ENCODE measurements at regions not wholly inside any gene's neighbourhood (a gene's known extent, or its start where the extent isn't known, plus 50 kb on each side); places are given as distances from the start of the nearest gene placed in this dataset.

- TF ChIP-seq, protein P1, sequence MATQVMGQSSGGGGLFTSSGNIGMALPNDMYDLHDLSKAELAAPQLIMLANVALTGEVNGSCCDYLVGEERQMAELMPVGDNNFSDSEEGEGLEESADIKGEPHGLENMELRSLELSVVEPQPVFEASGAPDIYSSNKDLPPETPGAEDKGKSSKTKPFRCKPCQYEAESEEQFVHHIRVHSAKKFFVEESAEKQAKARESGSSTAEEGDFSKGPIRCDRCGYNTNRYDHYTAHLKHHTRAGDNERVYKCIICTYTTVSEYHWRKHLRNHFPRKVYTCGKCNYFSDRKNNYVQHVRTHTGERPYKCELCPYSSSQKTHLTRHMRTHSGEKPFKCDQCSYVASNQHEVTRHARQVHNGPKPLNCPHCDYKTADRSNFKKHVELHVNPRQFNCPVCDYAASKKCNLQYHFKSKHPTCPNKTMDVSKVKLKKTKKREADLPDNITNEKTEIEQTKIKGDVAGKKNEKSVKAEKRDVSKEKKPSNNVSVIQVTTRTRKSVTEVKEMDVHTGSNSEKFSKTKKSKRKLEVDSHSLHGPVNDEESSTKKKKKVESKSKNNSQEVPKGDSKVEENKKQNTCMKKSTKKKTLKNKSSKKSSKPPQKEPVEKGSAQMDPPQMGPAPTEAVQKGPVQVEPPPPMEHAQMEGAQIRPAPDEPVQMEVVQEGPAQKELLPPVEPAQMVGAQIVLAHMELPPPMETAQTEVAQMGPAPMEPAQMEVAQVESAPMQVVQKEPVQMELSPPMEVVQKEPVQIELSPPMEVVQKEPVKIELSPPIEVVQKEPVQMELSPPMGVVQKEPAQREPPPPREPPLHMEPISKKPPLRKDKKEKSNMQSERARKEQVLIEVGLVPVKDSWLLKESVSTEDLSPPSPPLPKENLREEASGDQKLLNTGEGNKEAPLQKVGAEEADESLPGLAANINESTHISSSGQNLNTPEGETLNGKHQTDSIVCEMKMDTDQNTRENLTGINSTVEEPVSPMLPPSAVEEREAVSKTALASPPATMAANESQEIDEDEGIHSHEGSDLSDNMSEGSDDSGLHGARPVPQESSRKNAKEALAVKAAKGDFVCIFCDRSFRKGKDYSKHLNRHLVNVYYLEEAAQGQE (IDR thresholded peaks at IDR 0.05; ENCODE audit: unreplicated experiment): no peak
- TF ChIP-seq EZH2phosphoT487 (IDR thresholded peaks at IDR 0.05; ENCODE audit: unreplicated experiment) (no peak), CTCF (conservative IDR thresholded peaks at IDR 0.05; ENCODE audit: low read depth in 2 of 2) (no peak), CREB1 (CRISPR knock-in tag; IDR thresholded peaks at IDR 0.05; ENCODE audit: low read depth) (no peak), EZH2 (IDR thresholded peaks at IDR 0.05; ENCODE audit: low read depth, unreplicated experiment) (no peak), POLR2AphosphoS5 (IDR thresholded peaks at IDR 0.05; ENCODE audit: low read depth) (no peak), ZNF462 (CRISPR knock-in tag; IDR thresholded peaks at IDR 0.05) (no peak), NANOG (IDR thresholded peaks at IDR 0.05; ENCODE audit: borderline replicate concordance) (no peak), JUNB (IDR thresholded peaks at IDR 0.05; ENCODE audit: unreplicated experiment) (no peak)
- TF ChIP-seq, protein P2, sequence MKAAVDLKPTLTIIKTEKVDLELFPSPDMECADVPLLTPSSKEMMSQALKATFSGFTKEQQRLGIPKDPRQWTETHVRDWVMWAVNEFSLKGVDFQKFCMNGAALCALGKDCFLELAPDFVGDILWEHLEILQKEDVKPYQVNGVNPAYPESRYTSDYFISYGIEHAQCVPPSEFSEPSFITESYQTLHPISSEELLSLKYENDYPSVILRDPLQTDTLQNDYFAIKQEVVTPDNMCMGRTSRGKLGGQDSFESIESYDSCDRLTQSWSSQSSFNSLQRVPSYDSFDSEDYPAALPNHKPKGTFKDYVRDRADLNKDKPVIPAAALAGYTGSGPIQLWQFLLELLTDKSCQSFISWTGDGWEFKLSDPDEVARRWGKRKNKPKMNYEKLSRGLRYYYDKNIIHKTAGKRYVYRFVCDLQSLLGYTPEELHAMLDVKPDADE (IDR thresholded peaks at IDR 0.05): no peak
These were observed 401.4 kb upstream of the IRX1 start for GRCh38 chr5:3194271-3194670.
